WTC11 (cell line): ENCODE measurements at regions not wholly inside any gene's neighbourhood (a gene's known extent, or its start where the extent isn't known, plus 50 kb on each side); places are given as distances from the start of the nearest gene placed in this dataset.
A peak's percentile ranks its signal among the peaks of the same experiment; 100 is the strongest.
"Not testable (repeated sequence)": the region's sequence is repeated elsewhere in the genome, so short reads cannot be mapped to it uniquely, and the experiment has no call there.

Experiments
- ATAC-seq: fragments of 200-7000 bp; cut with Tn5 transposase; 2 replicates; pipeline ENCODE4 v1.10.0; 2021; ENCODE audit warnings: mild to moderate bottlenecking, moderate library complexity
- CTCF ChIA-PET: fragments of 300-600 bp; sonication (Branson Sonifier 250); formaldehyde crosslinking; loops from one replicate; lab custom pipeline; 2021; ENCODE audit warnings: antibody characterized with exemption; lab: Charles Lee
- POLR2A ChIA-PET: fragments of 350-600 bp; sonication (Branson Sonifier 250); formaldehyde crosslinking; loops from one replicate; lab custom pipeline; 2021; ENCODE audit warnings: antibody characterized with exemption; lab: Charles Lee
- DNase-seq: peaks from one replicate; pipeline ENCODE4 v3.0.0; 2021; ENCODE audit warnings: low spot score
- H3K27ac Mint-ChIP-seq: 2 replicates; pipeline ENCODE4 v1.8.0; 2021; ENCODE audit warnings: mixed read lengths
- H3K27me3 Mint-ChIP-seq: 2 replicates; pipeline ENCODE4 v1.8.0; 2021; ENCODE audit warnings: low read depth, mild to moderate bottlenecking, moderate library complexity, mixed read lengths
- H3K36me3 Mint-ChIP-seq: 2 replicates; pipeline ENCODE4 v1.8.0; 2021; ENCODE audit warnings: mixed read lengths
- H3K4me1 Mint-ChIP-seq: 2 replicates; pipeline ENCODE4 v1.8.0; 2022; ENCODE audit warnings: mixed read lengths
- H3K4me3 Mint-ChIP-seq: 2 replicates; pipeline ENCODE4 v1.8.0; 2021; ENCODE audit warnings: mild to moderate bottlenecking, moderate library complexity, mixed read lengths
- H3K9me3 Mint-ChIP-seq: 2 replicates; pipeline ENCODE4 v1.8.0; 2021; ENCODE audit warnings: mixed read lengths
- GTF2I ChIP-seq: fragments of 250-450 bp; sonication (Bioruptor Pico); conservative IDR thresholded peaks from 2 replicates; pipeline ENCODE4 v1.4.0; 2021; ENCODE audit warnings: mild to moderate bottlenecking

DNA sequence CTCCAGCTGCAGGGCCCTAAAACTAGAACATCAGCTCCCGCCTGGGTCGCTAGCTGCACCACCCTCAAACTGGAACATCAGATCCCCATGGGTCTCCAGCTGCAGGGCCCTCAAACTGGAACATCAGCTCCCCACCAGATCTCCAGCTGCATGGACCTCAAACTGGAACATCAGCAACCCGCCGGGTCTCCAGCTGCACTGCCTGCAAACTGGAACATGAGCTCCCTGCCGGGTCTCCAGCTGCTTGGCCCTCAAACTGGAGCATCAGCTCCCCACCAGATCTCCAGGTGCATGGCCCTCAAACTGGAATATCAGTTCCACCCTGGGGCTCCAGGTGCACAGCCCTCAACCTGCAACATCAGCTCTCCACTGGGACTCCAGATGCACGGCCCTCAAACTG, 82.7 kb downstream of the TFRC start:
- DNase-seq, H3K4me3 Mint-ChIP-seq, POLR2A ChIA-PET, CTCF ChIA-PET, H3K9me3 Mint-ChIP-seq, H3K4me1 Mint-ChIP-seq, H3K27ac Mint-ChIP-seq, ATAC-seq, H3K36me3 Mint-ChIP-seq: not testable (repeated sequence)
- peaks cover 19% of the 10 kb centered on the region for H3K27me3 Mint-ChIP-seq

DNA sequence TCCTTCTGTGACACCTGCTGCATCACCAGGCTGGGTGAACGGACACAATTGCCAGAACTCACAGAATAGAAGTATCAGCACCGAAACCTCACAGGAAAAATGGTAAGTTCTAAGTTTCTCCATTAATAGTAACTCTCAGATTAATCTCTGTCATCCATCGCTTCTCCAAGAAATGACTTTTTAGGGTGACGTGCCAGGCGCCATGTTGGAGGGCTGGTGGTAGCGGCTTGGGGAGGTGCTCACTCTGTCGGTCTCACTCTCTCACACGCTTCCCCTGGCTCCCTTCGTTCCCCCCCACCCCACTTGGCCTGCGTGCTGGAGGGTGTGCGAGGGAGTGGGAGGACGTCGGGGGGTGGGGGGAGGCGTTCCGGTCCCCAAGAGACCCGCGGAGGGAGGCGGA, 85.6 kb downstream of the TFRC start:
- H3K4me3 Mint-ChIP-seq, POLR2A ChIA-PET, CTCF ChIA-PET, ATAC-seq, DNase-seq, H3K4me1 Mint-ChIP-seq, H3K36me3 Mint-ChIP-seq, H3K27ac Mint-ChIP-seq: not testable (repeated sequence)
- Mint-ChIP-seq H3K27me3 (peaks cover 29% of the 10 kb centered on the region), H3K9me3 (peaks cover 13% of the 10 kb centered on the region; the same call in 1 of the 2 replicates)

DNA sequence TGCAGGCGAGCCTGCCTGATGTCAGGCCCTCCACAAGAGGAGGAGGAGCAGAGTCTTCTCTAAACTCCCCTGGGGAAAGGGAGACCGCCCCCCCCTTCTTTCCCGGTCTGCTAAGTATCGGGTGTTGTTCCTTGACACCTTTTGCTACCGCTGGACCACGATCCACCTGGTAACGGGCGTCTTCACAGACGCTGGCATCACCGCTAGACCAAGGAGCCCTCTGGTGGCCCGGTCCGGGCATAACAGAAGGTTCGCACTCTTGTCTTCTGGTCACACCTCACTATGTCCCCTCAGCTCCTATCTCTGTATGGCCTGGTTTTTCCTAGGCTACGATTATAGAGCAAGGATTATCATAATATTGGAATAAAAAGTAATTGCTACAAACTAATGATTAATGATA, 86.0 kb upstream of the TNK2 start:
- H3K27ac Mint-ChIP-seq, H3K36me3 Mint-ChIP-seq, ATAC-seq, H3K4me1 Mint-ChIP-seq, H3K9me3 Mint-ChIP-seq, POLR2A ChIA-PET, H3K4me3 Mint-ChIP-seq, CTCF ChIA-PET: not testable (repeated sequence)
- DNase-seq: peak; percentile 66
- peaks cover 28% of the 10 kb centered on the region for H3K27me3 Mint-ChIP-seq

DNA sequence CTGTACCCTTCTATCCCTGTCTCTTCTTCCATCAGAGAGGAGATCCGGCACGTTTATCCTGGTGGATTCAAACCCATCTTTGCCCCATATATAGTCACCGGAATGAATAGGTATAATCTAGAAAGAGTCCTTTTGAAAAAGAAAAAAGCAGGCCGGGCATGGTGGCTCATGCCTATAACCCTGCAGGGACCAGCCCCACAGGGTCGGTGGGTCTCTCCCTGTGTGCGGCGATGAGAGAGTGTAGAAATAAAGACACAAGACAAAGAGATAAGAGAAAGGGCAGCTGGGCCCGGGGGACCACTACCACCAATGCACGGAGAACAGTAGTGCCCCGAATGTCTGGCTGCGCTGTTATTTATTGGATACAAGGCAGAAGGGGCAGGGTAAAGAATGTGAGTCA, 85.3 kb upstream of the TNK2 start:
- H3K36me3 Mint-ChIP-seq, POLR2A ChIA-PET, ATAC-seq, H3K4me1 Mint-ChIP-seq, DNase-seq, H3K27ac Mint-ChIP-seq, H3K9me3 Mint-ChIP-seq, H3K4me3 Mint-ChIP-seq, CTCF ChIA-PET: not testable (repeated sequence)
- peaks cover 22% of the 10 kb centered on the region for H3K27me3 Mint-ChIP-seq

DNA sequence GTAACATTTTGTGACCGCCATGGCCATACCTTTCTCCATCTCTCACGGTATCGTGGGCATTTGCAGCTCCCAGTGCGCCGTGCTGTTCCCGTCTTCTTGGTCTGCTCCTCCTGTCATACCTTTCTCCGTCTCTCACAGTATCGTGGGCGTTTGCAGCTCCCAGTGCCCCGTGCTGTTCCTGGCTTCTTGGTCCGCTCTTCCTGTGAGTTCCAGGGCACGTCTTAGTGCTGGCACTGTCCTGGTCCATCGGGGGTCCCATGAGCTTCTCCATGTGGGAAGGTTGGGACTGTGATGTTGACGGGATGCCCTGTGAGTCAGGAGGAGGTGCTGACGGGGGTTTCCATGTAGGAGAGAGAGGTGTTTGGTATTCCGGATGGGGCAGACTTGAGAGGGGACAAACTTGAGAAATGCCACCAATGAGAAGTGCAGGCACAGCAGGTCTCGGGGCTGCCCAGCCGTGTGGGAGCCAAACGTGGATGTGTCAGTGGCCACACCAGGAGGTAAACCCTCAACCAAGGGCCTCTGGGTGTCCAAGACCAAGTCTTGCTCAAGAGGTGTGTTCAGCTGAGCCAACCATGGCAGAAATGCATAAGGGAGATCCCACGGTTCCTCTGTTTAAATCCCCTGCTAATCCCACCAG, 84.7 kb upstream of the TNK2 start:
- H3K4me1 Mint-ChIP-seq, ATAC-seq, H3K27ac Mint-ChIP-seq, H3K4me3 Mint-ChIP-seq, H3K9me3 Mint-ChIP-seq, H3K36me3 Mint-ChIP-seq, CTCF ChIA-PET, POLR2A ChIA-PET, DNase-seq: not testable (repeated sequence)
- peaks cover 22% of the 10 kb centered on the region for H3K27me3 Mint-ChIP-seq

DNA sequence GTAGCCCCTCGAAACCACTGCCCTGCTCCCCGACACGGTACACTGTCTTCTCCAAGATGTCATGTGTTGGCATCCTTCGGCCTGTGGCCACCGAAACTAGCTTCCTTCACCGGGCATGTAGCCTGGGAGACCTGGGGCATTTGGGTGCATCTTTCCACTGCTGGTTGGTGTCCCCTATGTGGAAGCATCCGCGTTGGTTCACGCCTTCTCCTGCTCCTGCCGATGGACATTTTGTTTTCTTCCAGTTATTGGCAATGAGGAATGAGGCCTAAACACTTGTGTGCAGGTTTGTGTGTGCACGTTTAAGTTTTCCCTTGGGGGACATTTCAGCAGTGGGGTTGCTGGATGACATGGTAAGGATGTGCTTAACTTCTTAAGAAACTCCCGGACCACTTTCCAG, 83.6 kb upstream of the TNK2 start:
- ATAC-seq, H3K4me1 Mint-ChIP-seq, DNase-seq, POLR2A ChIA-PET, H3K36me3 Mint-ChIP-seq, H3K9me3 Mint-ChIP-seq, CTCF ChIA-PET, H3K27ac Mint-ChIP-seq: not testable (repeated sequence)
- H3K27me3 Mint-ChIP-seq: peaks cover 16% of the 10 kb centered on the region
- H3K4me3 Mint-ChIP-seq: peak overlapping the region; percentile 10; the same call in 1 of the 2 replicates

DNA sequence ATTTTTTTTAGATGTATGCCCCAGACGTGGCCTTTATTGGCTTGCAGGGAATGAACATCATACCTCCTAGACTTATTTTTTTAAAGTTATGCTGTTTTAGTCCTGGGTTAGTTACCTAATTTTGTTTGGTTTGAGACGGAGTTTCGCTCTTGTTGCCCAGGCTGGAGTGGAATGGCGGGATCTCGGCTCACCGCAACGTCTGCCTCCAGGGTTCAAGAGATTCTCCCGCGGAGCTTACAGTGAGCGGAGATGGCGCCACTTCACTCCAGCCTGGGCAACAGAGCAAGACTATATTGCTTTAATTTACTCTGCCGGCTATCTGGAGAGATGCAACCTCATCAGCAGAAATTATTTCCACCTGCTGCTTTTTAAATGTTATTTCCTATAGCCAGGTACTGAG, 82.9 kb upstream of the TNK2 start:
- H3K36me3 Mint-ChIP-seq, DNase-seq, CTCF ChIA-PET, ATAC-seq, H3K9me3 Mint-ChIP-seq, H3K4me1 Mint-ChIP-seq, POLR2A ChIA-PET: not testable (repeated sequence)
- H3K27ac Mint-ChIP-seq: 0 out of 2 replicates have a peak overlapping the region, but pooled peaks have one; percentile 49
- H3K4me3 Mint-ChIP-seq: peak overlapping the region; percentile 63
- H3K27me3 Mint-ChIP-seq: peaks cover 16% of the 10 kb centered on the region

DNA sequence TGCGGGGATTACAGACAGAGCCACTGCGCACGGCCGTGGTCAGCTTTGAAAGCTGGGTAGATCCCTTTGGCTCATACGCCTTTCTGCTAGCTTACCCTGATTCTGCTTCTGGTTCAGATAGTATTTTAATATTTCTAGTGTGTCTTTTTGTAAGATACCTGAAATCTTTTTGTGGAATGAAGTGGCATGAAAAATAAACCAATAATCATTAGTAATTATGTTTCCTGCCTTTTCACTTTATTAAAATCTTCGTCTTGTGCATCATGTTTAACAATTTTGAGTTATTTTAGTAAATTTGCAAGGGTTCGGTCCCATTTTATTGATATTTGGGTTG, 82.5 kb upstream of the TNK2 start:
- CTCF ChIA-PET, DNase-seq, H3K9me3 Mint-ChIP-seq, H3K36me3 Mint-ChIP-seq, H3K4me1 Mint-ChIP-seq, POLR2A ChIA-PET: not testable (repeated sequence)
- Mint-ChIP-seq H3K27me3 (peaks cover 16% of the 10 kb centered on the region), H3K27ac (0 out of 2 replicates have a peak overlapping the region, but pooled peaks have one; percentile 49), H3K4me3 (peak overlapping the region; percentile 63)
- 0 out of 2 replicates have a peak, but pooled peaks have one; percentile 32 for TF ChIP-seq GTF2I (CRISPR knock-in tag)
- ATAC-seq: 0 out of 2 replicates have a peak, but pooled peaks have one; percentile 1
